ENCODE measurements at regions not wholly inside any gene's neighbourhood (a gene's known extent, or its start where the extent isn't known, plus 50 kb on each side); places are given as distances from the start of the nearest gene placed in this dataset.

DNA sequence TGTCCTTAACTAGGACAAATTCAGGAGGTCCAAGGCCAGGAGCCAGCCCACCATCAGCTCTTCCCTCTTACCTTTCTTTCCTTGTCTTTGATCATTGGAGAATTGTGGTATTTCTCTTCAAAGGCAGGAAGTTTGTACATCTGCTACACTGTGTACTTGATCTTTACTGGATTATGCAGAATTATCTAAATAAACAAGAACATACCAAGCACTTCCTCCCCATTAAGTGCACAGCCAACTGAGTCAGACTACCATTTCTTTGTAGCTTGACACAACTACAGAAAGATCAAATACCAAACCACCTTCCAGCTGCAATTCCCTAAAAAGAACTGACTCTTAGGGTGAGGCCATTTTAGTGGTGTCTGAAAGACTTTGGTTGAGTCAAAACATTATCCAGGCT lies 195.1 kb downstream of the HDGFL1 start:
- TF ChIP-seq, protein P1, sequence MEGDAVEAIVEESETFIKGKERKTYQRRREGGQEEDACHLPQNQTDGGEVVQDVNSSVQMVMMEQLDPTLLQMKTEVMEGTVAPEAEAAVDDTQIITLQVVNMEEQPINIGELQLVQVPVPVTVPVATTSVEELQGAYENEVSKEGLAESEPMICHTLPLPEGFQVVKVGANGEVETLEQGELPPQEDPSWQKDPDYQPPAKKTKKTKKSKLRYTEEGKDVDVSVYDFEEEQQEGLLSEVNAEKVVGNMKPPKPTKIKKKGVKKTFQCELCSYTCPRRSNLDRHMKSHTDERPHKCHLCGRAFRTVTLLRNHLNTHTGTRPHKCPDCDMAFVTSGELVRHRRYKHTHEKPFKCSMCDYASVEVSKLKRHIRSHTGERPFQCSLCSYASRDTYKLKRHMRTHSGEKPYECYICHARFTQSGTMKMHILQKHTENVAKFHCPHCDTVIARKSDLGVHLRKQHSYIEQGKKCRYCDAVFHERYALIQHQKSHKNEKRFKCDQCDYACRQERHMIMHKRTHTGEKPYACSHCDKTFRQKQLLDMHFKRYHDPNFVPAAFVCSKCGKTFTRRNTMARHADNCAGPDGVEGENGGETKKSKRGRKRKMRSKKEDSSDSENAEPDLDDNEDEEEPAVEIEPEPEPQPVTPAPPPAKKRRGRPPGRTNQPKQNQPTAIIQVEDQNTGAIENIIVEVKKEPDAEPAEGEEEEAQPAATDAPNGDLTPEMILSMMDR (IDR thresholded peaks at IDR 0.05), result no peak
- TF ChIP-seq ZNF138 (CRISPR knock-in tag; conservative IDR thresholded peaks at IDR 0.05) (no peak), SOX15 (CRISPR knock-in tag; IDR thresholded peaks at IDR 0.05) (no peak), TP53 (CRISPR knock-in tag; IDR thresholded peaks at IDR 0.05) (no peak), RORB (CRISPR knock-in tag; IDR thresholded peaks at IDR 0.05) (no peak), CREM (CRISPR knock-in tag; IDR thresholded peaks at IDR 0.05) (no peak)
